GM19455 (cell line): ENCODE measurements at regions not wholly inside any gene's neighbourhood (a gene's known extent, or its start where the extent isn't known, plus 50 kb on each side); places are given as distances from the start of the nearest gene placed in this dataset.

Source experiments
- ATAC-seq: cut with Tn5 transposase; IDR thresholded peaks from one replicate; pipeline ENCODE4 v1.9.1; 2021; ENCODE audit not compliant: unreplicated experiment

DNA sequence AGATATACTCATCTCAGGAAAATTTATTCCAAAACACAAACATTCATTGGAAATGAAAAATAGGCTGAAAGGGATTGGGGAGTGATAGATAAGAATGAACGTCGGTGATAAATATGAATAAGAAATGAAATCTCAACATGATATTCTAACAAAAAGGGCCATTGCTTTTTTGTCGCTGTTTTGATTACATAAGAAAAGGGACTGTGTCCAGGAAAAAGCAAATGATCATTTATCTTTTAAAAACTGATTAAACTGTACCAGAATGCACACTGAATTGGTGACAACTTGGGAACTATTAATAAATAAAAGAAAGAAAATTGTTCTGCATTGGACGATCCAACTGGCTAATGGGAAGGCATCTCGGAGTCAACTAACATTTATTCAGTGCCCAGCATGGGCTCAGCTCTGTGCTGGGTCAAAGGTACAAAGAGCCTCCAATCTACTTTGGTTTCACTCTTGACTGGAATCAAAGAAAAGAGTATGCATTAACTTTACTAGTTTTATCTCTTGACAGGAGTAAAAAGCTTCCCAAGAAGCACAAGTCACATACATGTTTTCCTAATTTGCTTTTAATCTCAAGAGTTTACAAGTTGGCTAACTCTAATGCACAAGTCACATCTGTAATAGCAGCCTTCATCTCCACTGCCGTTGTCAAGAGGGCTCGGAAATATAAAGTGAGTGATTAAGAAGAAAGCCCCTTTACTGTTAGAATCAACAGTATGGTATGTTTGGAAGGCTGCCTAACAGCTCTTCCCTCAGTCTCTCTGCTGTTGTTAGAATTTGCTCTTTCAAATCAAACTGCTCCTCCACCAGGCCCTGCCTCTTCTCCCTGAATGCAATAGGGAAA is 280.0 kb downstream of the IGSF11 start:
- no peak for ATAC-seq

DNA sequence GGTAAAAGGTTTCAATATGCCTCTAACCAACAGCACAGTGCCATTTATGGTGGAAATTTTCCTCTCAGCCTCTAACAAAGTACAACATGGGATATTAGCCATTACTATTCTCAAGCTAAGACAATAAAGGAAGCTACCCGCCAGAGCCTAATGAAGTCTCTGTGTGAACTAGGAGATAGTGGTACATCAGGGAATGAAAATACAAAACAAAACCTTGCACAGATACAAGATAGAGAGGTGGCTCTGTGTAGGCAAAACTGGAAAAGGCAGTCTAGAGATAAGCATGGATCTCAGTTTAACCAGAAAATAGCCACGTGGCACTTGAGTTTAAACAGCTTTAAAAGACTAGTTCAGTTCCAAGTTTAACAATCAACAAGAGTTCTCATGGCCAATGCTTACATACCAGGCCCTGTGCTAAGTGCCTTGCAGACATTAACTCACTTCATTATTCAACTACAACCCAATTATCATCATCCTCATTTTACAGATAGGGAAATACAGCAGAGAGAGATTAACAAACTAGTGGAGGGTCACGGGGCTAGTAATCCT is 279.3 kb downstream of the IGSF11 start:
- ATAC-seq, result no peak

DNA sequence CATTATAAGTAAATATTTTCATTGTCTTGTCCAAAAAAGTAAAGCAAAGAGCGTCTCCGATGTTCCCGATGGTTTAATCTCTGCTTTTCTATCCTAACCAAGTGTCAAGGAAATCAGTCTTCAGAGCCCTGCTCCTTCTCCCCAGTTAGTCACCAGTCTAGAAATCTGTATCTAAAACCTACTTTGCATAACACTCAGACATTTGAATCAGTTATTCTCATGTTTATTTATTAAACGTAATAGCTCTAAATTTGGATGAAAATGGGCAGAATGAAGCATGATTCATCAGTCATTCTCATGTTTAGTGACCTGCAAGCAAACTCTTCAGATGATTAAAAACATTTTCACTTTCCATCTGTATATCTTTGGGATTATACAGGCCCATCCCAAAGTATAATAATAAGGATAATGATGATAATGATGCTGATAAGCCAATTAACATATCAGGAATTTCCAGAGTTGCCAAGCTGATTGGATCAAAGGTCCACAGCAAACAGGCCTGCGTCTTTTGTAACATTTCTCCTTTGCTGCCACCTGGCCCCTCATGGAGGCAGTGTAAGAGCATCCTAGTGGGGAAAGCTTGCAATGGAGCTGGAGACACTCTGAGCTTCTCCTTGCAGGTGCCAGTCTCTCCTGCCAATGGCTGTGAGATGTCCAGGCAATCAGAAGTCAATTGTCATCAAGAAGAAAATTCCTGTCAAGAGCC is 273.9 kb downstream of the IGSF11 start:
- ATAC-seq, result no peak

DNA sequence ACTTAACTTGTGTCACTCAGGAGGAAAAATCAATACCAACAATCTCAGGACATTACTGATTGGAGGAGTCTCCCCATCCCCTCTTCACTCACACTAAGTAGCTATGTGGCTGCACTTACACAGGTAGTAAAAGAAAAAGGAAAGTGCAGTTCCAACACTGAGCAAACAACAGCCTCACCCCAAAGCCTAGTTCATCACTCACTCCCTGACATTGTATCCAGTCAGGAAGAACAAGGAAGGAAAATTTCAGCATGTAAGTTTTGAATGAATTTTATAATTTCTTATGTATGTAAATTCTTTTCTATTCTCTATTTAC is 273.4 kb downstream of the IGSF11 start:
- ATAC-seq, result no peak

DNA sequence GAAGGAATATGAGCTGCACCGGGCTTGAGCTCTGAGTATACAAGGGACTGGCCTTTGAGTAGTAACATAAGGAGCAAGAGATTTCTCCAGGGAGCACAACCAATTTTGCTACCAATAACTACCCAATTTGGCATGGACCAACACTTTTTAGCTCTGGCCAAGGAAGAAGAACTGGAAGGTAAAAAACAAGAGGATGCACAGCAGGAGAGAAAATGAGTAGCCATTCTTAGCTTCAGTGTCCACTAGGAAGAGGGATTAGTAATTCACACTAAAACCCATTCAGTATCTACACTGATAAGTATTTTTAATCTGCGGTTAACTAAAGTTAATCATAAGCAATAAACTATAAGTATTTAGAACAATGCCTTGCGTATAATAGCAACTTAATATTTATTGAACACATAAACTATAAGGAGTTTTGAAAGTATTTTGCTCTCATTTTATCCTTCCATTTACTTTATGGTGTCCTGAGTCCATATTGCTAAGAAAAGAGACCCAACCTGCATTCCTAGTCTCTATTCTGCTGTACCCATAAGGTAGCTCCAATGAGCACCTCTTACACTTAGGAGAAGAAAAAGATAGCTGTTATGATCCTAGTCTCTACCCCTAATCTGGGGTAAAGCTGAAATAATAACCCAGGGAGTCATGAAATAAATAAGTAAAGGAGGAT is 268.9 kb downstream of the IGSF11 start:
- no peak for ATAC-seq

DNA sequence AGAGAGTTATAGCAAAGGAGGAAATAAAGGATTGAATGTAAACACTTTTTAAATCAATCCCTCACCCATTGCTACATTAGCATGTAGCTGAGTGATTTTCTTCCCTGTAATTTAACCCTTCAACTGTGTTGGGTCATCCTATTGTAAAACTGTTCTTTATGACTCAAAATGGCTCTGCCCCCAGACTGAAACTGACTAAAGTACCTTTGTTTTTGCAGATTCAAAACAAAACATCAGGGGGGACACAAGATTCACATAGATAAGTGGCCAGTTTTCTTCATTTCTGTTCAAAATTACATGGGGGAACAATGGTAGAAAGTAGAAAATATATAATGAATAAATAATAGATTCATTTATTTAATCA is 268.4 kb downstream of the IGSF11 start:
- ATAC-seq, result no peak

DNA sequence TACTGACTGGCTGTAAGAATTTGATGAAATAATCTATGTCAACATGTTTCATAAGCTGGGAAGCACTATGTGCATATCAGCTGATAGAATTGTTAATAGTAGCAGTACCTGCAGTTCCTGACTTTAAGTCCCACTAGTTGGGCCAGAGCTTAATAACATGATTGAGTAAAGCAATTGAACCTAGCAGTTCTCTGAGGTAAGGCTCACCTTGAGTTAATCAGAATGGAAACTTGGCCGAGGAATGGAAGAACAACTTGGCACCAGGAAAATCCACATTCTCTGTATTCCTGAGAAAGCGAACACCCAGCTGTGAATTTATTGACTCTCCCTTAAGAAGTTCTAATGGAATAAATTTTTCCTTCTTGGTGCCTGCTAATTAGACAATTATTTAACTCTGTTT is 262.6 kb downstream of the IGSF11 start:
- no peak for ATAC-seq

DNA sequence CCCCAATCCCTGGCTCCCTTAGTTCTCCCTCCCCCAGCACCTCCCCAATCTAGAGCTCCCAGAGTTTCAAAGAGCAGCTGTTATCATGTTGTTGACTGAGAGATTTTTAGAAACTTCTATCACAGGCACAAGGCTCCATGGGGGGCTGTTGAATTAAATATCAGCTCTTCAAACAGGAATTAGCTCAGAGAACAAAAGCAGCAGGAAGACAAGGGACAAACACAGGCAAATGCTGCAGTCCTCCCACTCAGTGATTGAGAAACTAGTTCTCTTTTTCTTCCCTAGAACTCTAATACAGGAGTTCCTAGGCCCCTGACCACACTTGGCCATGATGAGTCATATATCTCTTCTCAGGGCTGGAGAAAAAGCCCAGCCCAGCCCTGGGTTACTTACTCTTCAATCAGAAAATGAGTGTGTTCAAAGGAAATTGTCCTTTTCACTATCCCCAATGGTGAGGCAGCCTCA is 262.1 kb downstream of the IGSF11 start:
- ATAC-seq, result peak; percentile 96

DNA sequence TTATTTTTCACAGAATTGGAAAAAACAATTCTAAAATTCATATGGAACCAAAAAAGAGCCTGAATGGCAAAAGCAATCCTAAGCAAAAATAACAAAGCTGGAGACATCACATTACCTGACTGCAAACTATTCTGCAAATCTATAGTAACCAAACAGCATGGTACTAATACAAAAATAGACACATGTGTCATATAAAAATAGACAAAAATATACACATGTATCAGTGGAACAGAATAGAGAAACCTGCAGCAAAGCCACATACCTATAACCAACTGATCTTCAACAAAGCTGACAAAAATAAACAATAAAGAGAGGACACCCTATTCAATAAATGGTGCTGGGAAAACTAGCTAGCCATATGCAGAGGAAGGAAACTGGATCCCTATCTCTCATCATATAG is 259.6 kb downstream of the IGSF11 start:
- ATAC-seq, result no peak

DNA sequence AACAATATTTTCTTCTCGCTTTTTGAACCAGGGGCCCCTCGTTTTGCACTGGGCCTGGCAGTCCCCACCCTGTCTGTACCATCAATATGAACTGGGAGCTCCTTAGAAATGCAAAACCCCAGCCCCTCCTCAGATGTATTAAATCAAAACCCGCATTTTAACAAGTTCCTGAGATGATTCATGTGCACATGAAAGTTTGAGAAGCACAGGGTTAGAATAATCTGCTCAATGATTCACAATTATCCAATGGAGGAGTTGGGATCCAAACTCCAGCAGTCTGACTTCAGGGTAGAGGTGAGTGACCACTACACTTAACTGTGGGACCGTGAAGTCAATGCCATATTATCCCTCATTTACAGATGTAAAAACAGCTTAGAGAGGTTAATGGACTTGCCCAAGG is 256.4 kb downstream of the IGSF11 start:
- no peak for ATAC-seq

DNA sequence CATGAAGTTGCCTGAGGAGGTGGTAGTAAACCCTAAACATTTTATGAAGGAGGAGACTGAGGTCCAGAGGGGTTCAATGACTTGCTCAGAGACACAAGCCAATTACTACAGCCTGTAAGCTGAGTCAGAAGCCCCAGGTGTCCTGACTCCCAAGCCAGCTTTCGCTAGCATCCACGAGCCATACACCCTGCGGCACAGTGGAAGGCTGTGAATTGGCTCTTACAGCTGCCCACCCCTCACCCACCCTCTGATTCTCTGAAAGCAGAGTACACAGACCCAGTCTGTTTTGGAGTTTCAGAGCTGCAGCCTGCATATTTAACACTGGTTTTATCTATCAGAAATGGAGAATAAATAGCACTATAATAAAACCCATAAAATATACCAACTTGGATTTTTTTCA is 253.4 kb downstream of the IGSF11 start:
- no peak for ATAC-seq

DNA sequence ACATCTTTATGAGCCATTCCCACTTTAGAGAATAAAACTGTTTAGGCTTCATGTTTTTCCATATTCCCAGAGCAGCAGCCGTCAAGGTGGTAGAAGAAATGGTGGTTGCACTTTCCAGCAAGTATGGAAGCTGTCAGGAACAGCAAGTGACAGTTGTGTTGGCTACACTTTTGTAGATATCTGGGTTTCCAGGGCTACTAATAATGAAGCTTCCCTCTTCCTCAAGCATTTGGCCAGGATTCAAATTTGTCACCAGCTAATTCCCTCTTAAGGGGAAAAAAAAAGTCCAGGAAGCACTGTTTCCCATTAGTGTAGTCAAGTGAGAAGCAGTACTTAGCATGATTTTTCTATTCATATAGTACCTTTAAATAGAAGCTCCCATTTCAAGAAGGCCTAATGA is 252.8 kb downstream of the IGSF11 start:
- ATAC-seq, result no peak

DNA sequence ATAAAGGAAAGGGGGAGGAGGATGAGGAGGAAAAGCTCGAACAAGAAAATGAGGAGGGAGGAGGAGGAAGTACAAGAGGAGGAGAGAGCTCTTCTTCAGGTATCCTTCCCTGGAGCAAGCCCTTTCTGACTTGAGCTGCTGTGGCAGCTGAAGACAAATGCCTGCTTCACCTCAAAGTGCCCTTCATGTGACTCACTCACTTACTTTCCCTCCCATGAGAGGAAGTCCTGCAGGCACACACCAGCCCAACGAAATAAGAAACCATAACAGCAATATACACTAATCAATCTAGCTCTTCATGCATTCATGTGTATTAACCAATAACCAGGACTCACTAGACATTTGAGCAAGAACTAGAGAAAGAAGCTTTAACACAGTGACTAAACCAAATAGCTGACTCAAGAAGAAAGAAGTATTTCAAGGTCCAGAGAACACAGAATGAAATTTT is 251.9 kb downstream of the IGSF11 start:
- peak; percentile 86 for ATAC-seq

DNA sequence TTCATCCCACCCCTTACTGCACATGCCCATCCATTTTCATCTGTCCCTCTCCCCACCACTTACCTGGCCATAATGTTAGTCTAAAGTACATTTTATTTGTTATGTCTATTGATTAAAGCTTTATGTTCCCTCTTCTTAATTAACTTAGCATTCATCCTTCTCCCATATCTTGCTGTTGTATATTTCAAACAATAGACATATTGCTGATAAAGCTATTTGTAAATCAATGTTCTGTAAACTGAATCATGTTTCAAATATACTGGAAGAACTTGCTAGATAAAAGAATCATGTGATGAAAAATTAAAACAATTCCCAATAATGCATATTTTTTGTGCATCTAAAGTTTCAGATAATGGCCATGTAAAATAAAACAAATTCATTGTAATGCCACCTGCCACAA is 249.2 kb downstream of the IGSF11 start:
- ATAC-seq, result no peak

DNA sequence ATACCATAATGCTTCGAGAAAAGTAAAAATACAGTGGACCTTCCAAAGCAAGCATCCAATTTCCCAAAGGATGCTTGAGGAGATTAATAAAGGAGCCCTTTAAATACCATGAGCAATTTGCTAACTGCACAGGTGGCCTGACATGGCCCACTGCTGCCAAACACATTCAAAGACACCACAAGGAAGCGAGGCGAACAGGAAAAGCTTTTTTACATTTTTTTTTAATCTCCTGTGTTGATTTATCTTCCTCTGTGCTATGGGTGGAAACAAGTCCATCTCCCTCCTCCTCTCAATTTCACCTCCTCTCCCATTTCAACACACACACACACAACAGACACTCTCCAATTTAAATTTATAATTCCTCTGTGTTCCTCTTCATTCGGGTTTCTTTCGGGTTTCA is 243.4 kb downstream of the IGSF11 start:
- no peak for ATAC-seq

DNA sequence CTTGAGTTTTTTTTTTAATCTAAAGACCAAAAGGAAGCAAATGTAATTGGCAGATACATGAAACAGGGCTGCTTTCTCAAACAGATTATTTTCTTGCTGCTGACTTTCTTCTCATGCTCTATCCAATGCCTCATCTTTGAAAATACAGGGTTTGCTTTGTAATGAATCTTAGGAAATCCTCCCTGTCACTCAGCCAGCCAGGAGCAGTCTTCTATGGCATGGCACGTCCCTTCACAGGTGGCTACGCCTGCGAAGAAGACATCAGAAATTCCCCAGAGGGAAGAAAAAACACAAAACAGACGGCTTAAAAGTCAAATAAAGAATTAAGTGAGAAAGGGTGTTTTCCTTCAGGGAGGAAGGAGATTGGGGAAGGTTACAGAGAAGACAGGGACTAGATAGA is 242.5 kb downstream of the IGSF11 start:
- no peak for ATAC-seq

DNA sequence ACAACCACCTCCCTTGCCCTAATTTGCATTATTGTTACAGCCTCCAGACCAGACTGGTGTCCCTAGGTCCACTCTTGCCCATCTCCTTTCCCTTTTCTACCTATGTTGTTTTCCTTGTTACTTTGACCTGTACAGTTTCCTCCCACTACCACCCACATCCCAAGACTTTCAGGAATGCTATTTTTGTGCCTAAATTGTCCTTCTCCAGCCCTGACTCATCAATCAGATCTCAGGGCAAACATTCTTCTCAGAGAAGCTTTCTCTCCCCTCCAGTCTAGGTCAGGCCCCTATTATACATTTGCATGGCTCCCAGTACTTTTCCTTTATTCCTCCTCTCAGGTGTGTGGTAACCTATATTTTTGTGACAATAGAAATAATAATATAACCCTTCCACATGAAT is 241.5 kb downstream of the IGSF11 start:
- no peak for ATAC-seq

DNA sequence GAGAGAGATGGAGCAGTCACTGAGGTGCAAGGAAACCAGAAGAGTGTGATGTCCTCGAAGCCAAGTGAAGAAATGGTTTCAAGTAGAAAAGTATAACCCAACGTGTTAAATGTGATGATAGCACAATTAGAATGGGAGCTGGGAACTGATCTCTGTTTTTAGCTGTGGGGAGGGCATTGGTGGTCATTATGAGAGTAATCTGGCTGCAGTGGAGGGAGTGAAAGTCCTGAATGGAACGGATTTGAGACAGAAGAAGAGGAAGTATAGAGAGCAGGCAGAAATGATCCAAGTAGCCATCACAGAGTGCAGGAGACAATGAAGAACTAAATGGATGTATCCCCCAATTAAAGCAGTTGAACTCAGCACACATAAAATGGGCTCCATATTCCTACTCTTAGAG is 235.3 kb downstream of the IGSF11 start:
- ATAC-seq, result no peak

DNA sequence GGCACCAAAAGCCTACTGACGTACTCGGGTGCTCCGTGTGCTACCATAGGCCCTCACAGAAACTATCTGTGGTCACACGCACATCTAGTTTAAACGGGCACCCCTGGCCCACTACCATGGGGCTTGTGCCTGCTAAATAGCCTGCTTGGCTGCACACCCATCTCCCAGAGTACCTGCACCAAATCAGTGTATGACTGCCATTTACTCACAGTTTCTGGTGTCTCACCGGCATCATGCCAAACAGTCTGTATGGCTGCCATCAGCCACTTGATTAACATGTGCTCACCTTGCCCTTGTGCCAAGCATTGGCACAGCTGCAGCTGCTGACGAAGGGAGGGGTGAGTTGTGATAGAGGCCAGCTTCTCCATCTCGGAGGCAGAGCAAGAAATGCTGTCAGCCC is 232.7 kb downstream of the IGSF11 start:
- ATAC-seq, result no peak

DNA sequence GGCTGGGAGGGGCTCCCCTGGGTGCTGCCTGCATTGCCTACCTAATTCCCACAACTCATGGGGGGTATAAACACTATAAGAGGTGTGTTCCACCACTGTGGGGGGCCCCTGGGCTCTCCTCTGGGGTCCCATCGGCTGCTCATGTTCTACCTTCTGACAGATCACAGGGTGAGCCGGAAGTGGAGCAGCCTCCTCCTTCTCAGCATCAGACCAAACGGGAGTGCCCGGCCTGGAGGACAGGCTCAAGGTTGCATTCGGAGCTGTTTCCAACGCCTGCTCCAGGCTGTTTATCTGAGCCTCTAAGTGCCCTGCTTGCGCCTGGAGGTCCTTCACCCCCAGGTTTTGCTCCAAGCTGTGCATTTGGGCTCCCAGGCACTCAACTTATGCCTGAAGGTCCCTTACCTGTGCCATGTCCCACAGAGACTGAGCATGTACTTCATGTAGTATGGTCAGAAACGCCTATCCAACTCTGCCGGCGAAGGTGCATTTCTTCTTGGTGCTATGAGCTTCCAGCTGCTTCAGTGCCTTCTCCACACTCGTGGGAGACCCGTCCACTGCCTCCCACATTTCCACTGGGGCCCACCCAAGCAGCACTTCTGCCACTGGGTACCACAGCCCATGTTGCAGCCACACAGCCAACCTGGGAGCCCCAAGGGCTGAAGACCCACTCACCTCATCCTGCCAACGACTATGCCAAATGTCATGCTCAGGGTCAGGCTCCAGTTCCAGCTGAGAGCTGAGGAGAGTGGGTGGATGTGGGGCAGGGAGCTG is 232.1 kb downstream of the IGSF11 start:
- ATAC-seq, result no peak

DNA sequence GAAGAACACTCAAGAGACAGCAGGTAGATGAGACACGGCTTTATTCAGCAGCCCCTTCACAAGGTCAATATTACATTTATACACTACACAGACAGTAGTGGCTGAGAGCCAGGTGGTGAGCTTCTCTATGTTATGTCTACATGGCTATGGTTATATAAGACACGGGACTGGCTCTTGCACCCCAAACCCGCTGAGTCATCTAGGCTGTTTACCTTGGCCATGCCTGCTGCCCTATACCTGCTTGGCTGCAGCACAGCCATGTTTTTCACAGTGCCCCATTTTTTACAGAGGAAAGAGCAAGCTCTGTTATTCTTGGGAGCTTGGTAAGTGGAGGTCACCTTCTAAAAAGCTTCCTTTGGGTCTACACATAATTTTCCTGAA is 231.6 kb downstream of the IGSF11 start:
- ATAC-seq, result no peak
